Thoracic aorta (tissue), 2 donors: ENCODE measurements at regions not wholly inside any gene's neighbourhood (a gene's known extent, or its start where the extent isn't known, plus 50 kb on each side); places are given as distances from the start of the nearest gene placed in this dataset.

Experiments
- ATAC-seq: fragments of 150-250 bp; one replicate; pipeline ENCODE4 v1.8.0; 2017; ENCODE audit warnings: low read depth; ENCODE audit not compliant: insufficient number of reproducible peaks, low FRiP score
- DNase-seq: peaks from one replicate; pipeline ENCODE4 v3.0.0-alpha.2; 2020; ENCODE audit warnings: low spot score
- H3K27ac ChIP-seq, 2 donors: fragments of 200-600 bp; sonication (generic); 1 replicate in 1 of 2; 2 replicates in 1 of 2; pipeline ENCODE4 v1.5.1; 2016; ENCODE audit warnings: mild to moderate bottlenecking in 2 of 2, moderate library complexity in 2 of 2
- H3K27me3 ChIP-seq: fragments of 200-600 bp; sonication (generic); replicated peaks from 2 replicates; pipeline ENCODE4 v1.6.0; 2016; ENCODE audit warnings: mild to moderate bottlenecking; ENCODE audit not compliant: insufficient read depth
- H3K36me3 ChIP-seq: fragments of 200-600 bp; sonication (generic); one replicate; pipeline ENCODE4 v1.5.1; 2016
- H3K4me1 ChIP-seq, 2 donors: fragments of 200-600 bp; sonication (generic); 1 replicate in 1 of 2; 2 replicates in 1 of 2; pipeline versions ENCODE4 v1.5.1 to v1.6.0; 2016; ENCODE audit warnings: low read depth in 2 of 2, mild to moderate bottlenecking in 1 of 2; ENCODE audit not compliant: control insufficient read depth in 1 of 2
- H3K4me3 ChIP-seq: fragments of 200-600 bp; sonication (generic); 2 replicates; pipeline ENCODE4 v1.5.1; 2016; ENCODE audit warnings: mild to moderate bottlenecking
- H3K9me3 ChIP-seq: fragments of 200-600 bp; sonication (generic); 2 replicates; pipeline ENCODE4 v1.5.1; 2016
- TF ChIP-seq, protein P1 (sequence below): fragments of 200-600 bp; sonication (generic); IDR thresholded peaks from one replicate; pipeline ENCODE4 v1.5.1; 2019; ENCODE audit warnings: antibody characterized with exemption

DNA sequence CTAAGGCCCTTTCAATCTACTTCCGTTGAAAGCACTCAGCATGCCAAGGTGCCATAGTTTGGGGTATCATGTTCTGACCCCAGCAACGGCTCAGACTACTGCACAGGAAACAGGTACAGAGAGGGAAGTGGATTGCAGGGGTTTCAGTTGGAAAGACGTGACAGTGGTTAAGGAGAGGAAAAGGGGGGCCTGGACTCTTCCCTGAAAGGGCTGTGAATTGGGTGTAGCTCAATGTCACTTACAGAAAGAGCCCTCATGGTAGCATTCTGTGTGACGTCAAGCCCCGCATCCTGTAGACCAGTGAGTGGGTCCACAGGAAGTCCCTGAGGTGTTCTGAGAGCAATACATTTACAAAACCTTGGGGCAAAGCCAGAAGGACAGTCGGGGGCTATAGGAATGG, 121.5 kb upstream of the GYPC start:
- Histone ChIP-seq H3K9me3 (no peaks in the 10 kb centered on the region), H3K27me3 (no peaks in the 10 kb centered on the region), H3K4me1 (no peaks in the 10 kb centered on the region), H3K36me3 (no peaks in the 10 kb centered on the region), H3K27ac (no peak overlapping the region), H3K4me3 (no peak overlapping the region)
- ATAC-seq (no peak), DNase-seq (no peak)
- TF ChIP-seq, protein P1, sequence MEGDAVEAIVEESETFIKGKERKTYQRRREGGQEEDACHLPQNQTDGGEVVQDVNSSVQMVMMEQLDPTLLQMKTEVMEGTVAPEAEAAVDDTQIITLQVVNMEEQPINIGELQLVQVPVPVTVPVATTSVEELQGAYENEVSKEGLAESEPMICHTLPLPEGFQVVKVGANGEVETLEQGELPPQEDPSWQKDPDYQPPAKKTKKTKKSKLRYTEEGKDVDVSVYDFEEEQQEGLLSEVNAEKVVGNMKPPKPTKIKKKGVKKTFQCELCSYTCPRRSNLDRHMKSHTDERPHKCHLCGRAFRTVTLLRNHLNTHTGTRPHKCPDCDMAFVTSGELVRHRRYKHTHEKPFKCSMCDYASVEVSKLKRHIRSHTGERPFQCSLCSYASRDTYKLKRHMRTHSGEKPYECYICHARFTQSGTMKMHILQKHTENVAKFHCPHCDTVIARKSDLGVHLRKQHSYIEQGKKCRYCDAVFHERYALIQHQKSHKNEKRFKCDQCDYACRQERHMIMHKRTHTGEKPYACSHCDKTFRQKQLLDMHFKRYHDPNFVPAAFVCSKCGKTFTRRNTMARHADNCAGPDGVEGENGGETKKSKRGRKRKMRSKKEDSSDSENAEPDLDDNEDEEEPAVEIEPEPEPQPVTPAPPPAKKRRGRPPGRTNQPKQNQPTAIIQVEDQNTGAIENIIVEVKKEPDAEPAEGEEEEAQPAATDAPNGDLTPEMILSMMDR: no peak

DNA sequence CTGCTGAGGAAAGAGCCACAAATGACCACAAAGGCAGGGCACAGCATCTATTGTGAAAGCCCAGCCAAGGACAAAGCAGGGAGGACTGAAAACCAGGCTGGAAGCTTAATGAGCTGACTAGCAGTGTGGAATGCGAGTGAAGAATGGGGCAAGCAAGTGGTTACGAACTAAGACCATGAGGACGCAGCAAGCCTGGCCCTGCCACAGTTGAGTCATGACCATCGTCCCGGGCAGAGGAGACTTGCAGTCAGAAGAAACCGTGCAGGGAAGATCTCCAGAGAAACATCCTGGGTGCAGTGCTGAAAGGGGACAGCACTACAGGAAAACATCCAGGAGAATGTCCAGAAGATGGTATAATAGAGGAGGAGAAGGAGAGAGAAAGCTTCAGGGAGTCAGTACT, 120.5 kb upstream of the GYPC start:
- no peak overlapping the region for H3K4me3 ChIP-seq
- no peaks in the 10 kb centered on the region for H3K36me3 ChIP-seq
- no peaks in the 10 kb centered on the region for H3K4me1 ChIP-seq
- ATAC-seq: no peak
- no peaks in the 10 kb centered on the region for H3K27me3 ChIP-seq
- DNase-seq: no peak
- H3K27ac ChIP-seq: no peak overlapping the region
- no peaks in the 10 kb centered on the region for H3K9me3 ChIP-seq
- TF ChIP-seq, protein P1: no peak

DNA sequence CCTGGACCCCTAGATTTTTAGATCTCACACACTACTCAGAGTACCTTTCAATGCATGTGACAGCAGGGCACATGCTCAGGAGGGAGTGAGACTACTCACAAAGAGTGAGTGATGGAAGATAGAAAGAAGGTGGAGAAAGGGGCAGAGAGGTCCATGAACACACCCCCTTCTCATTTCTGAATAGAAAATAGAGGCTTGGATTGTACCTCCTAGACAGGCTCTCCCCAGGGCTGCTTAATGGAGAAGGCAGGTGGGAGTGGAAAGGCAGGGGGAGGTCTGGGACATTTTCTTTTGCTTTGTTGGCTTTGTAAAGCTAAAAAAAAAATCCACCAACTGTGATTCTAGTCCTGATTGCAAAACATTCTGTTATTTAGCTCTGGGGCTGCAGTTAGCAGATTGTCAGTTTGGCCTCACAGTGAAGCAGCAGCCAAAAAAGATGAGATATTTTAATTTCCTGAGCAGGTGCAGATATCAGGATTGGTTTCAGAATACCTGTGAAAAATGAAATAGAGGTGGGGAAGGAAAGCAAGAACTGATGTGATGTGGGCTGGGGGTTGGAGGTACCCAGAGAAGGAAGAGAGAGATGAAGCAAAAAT, 119.3 kb upstream of the GYPC start:
- no peak overlapping the region for H3K4me3 ChIP-seq
- H3K4me1 ChIP-seq: no peaks in the 10 kb centered on the region
- no peaks in the 10 kb centered on the region for H3K27me3 ChIP-seq
- no peaks in the 10 kb centered on the region for H3K36me3 ChIP-seq
- TF ChIP-seq, protein P1: no peak
- DNase-seq (no peak), ATAC-seq (no peak)
- H3K27ac ChIP-seq: no peak overlapping the region
- H3K9me3 ChIP-seq: no peaks in the 10 kb centered on the region

DNA sequence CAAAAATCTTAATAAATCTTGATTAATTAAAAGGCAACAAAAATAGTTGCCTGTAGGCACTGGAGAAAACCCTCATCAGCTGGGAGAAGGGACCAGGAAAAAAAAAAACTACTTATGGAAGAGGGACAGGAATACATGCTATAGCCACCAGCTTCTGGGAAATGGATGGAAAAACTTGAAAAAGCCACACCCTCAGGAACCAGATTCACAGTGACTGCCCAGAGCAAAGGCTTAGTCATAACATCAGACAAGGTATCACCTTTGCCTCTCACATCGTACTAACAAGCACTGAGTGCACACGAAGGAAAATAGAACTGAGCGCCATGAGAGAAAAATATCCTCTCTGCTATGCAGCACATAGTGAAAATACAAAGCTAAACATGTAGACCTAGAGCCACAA, 116.9 kb upstream of the GYPC start:
- H3K4me3 ChIP-seq: no peak overlapping the region
- TF ChIP-seq, protein P1: no peak
- H3K27me3 ChIP-seq: no peaks in the 10 kb centered on the region
- no peak overlapping the region for H3K27ac ChIP-seq
- H3K4me1 ChIP-seq: no peaks in the 10 kb centered on the region
- no peak for ATAC-seq
- peaks cover 9% of the 10 kb centered on the region for H3K9me3 ChIP-seq
- H3K36me3 ChIP-seq: no peaks in the 10 kb centered on the region
- no peak for DNase-seq

DNA sequence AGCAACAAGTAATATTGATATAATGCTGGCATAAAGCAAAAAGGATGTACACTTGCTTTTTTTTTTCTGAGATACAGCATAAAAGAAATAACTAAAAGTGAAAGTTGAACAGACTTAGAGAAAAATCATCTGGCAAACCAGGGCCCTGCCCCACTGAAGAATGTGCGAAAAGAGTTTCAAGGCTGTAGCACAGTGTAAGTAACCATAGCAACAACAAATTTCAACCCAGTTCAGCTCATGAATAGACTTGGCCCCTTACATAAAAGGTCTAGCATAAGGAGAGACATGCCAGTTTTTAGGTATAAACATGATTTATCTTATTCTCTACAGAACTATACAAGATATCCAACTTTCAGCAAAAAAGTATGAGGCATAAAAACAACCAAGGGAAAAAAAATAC, 113.7 kb upstream of the GYPC start:
- DNase-seq: no peak
- ATAC-seq: no peak

More for the DNA sequence above, 113.7 kb upstream of the GYPC start:
- H3K27ac ChIP-seq: no peak overlapping the region
- no peak overlapping the region for H3K4me3 ChIP-seq
- no peaks in the 10 kb centered on the region for H3K27me3 ChIP-seq
- H3K9me3 ChIP-seq: peaks cover 9% of the 10 kb centered on the region
- H3K36me3 ChIP-seq: no peaks in the 10 kb centered on the region
- TF ChIP-seq, protein P1: no peak
- H3K4me1 ChIP-seq: no peaks in the 10 kb centered on the region
